CD14-positive monocyte (primary cell): ENCODE measurements at regions not wholly inside any gene's neighbourhood (a gene's known extent, or its start where the extent isn't known, plus 50 kb on each side); places are given as distances from the start of the nearest gene placed in this dataset.
A peak's percentile ranks its signal among the peaks of the same experiment; 100 is the strongest.

Experiments used
- DNase-seq, 3 donors: peaks; one replicate each; pipeline ENCODE4 v3.0.0-alpha.2; 2011 to 2022
- H2AFZ ChIP-seq: 2 replicates; pipeline ENCODE4 v1.6.0; 2012; ENCODE audit warnings: mild to moderate bottlenecking, low read depth, low read length, inconsistent platforms; ENCODE audit not compliant: insufficient read depth, poor library complexity, severe bottlenecking
- H3K27ac ChIP-seq, 2 donors: 1 replicate in 1 of 2; 2 replicates in 1 of 2; pipeline ENCODE4 v1.5.1; 2012 to 2013; ENCODE audit warnings: low read length in 2 of 2, control low read depth in 1 of 2, inconsistent platforms in 1 of 2, low read depth in 1 of 2, mild to moderate bottlenecking in 1 of 2
- H3K27me3 ChIP-seq, 2 donors: one replicate each; pipeline versions ENCODE4 v1.6.0 to v1.6.1; 2011 to 2013; ENCODE audit warnings: low read length in 2 of 2; ENCODE audit not compliant: control insufficient read depth in 2 of 2, insufficient read depth in 2 of 2
- H3K36me3 ChIP-seq, 2 donors: replicated peaks in 1 of 2; 1 replicate in 1 of 2; 2 replicates in 1 of 2; pipeline versions ENCODE4 v1.5.1 to v1.6.1; 2012 to 2013; ENCODE audit warnings: low read length in 2 of 2, control low read depth in 1 of 2, inconsistent platforms in 1 of 2, mild to moderate bottlenecking in 1 of 2; ENCODE audit not compliant: insufficient read depth in 2 of 2, control insufficient read depth in 1 of 2
- H3K4me1 ChIP-seq, 2 donors: 1 replicate in 1 of 2; 2 replicates in 1 of 2; pipeline versions ENCODE4 v1.5.1 to v1.6.1; 2012 to 2013; ENCODE audit warnings: low read length in 2 of 2, control low read depth in 1 of 2, inconsistent platforms in 1 of 2, mild to moderate bottlenecking in 1 of 2, moderate library complexity in 1 of 2; ENCODE audit not compliant: insufficient read depth in 2 of 2, control insufficient read depth in 1 of 2
- H3K4me2 ChIP-seq: replicated peaks from 2 replicates; pipeline ENCODE3; 2012; ENCODE audit warnings: low read length, moderate library complexity, mild to moderate bottlenecking; ENCODE audit not compliant: poor library complexity, severe bottlenecking; ENCODE audit errors: extremely low read depth
- H3K4me3 ChIP-seq, 3 experiments: fragments of 200-600 bp in 1 of 3; sonication (generic) in 1 of 3; replicated peaks in 1 of 3; 1 replicate in 2 of 3; 2 replicates in 1 of 3; pipeline ENCODE4 v1.5.1; 2011 to 2013; ENCODE audit warnings: low read length in 3 of 3, mild to moderate bottlenecking in 3 of 3, control low read depth in 2 of 3, low read depth in 2 of 3, inconsistent platforms in 1 of 3, moderate library complexity in 1 of 3
- H3K79me2 ChIP-seq: 2 replicates; pipeline ENCODE4 v1.6.0; 2012; ENCODE audit warnings: mild to moderate bottlenecking, control low read depth, inconsistent platforms, low read length, moderate library complexity; ENCODE audit not compliant: insufficient read depth
- H3K9ac ChIP-seq: 2 replicates; pipeline ENCODE4 v1.6.0; 2017; ENCODE audit warnings: low read length, mild to moderate bottlenecking; ENCODE audit not compliant: insufficient read depth, poor library complexity, severe bottlenecking
- H3K9me3 ChIP-seq, 2 donors: replicated peaks in 1 of 2; 1 replicate in 1 of 2; 2 replicates in 1 of 2; pipeline versions ENCODE4 v1.5.1 to v1.6.1; 2012 to 2013; ENCODE audit warnings: low read length in 2 of 2, control low read depth in 1 of 2; ENCODE audit not compliant: control insufficient read depth in 1 of 2, insufficient read depth in 1 of 2
- H4K20me1 ChIP-seq: 2 replicates; pipeline ENCODE4 v1.6.0; 2012; ENCODE audit warnings: mild to moderate bottlenecking, low read length, control low read depth, moderate library complexity; ENCODE audit not compliant: insufficient read depth
- H3K27ac Mint-ChIP-seq, 7 donors: one replicate each; pipeline ENCODE4 v1.8.0; 2020; ENCODE audit warnings: mild to moderate bottlenecking in 7 of 7, mixed read lengths in 7 of 7, moderate library complexity in 6 of 7, inconsistent platforms in 2 of 7
- H3K27me3 Mint-ChIP-seq, 3 donors: one replicate each; pipeline ENCODE4 v1.8.0; 2021 to 2022; ENCODE audit warnings: low read depth in 3 of 3, mild to moderate bottlenecking in 3 of 3, mixed read lengths in 3 of 3, moderate library complexity in 3 of 3, inconsistent platforms in 1 of 3
- H3K36me3 Mint-ChIP-seq, 2 donors: one replicate each; pipeline ENCODE4 v1.8.0; 2020; ENCODE audit warnings: mixed read lengths in 2 of 2, inconsistent platforms in 1 of 2, mild to moderate bottlenecking in 1 of 2
- H3K4me1 Mint-ChIP-seq: one replicate; pipeline ENCODE4 v1.8.0; 2020; ENCODE audit warnings: mild to moderate bottlenecking, mixed read lengths
- H3K4me3 Mint-ChIP-seq, 2 donors: one replicate each; pipeline ENCODE4 v1.8.0; 2020; ENCODE audit warnings: mild to moderate bottlenecking in 2 of 2, mixed read lengths in 2 of 2, moderate library complexity in 1 of 2
- H3K9me3 Mint-ChIP-seq, 7 donors: one replicate each; pipeline ENCODE4 v1.8.0; 2020 to 2022; ENCODE audit warnings: mixed read lengths in 7 of 7, mild to moderate bottlenecking in 6 of 7, moderate library complexity in 6 of 7, inconsistent platforms in 2 of 7
- CTCF ChIP-seq: fragments of 200-600 bp; IDR thresholded peaks from one replicate; pipeline ENCODE4 v1.8.0; 2022; ENCODE audit warnings: antibody characterized with exemption, mild to moderate bottlenecking
- WGBS: methylation state at CpG from one replicate; pipeline ENCODE4 v1.1.5; 2013; ENCODE audit warnings: missing lambda C conversion rate; ENCODE audit not compliant: insufficient coverage; 5-methylcytosine and 5-hydroxymethylcytosine counted together
- intact Hi-C, 2 donors: fragments of 100-400 bp; cut with micrococcal nuclease; formaldehyde crosslinking; loops; one replicate each; pipeline versions ENCODE4 v1.15.0 to v1.15.1; 2023

- no peaks in the 10 kb centered on the region for H4K20me1 ChIP-seq
- H3K4me1 ChIP-seq: no peaks in the 10 kb centered on the region
- 100% methylated on average over 6 of the region's 8 CpGs for WGBS
- intact Hi-C loops: no loop called here
- H3K4me1 Mint-ChIP-seq: peaks cover 19% of the 10 kb centered on the region
- H3K9me3 ChIP-seq: peaks cover 0 to 5% of the 10 kb centered on the region in 2 donors
- H3K36me3 Mint-ChIP-seq: no peaks in the 10 kb centered on the region
- peaks cover 0 to 7% (median 4%) of the 10 kb centered on the region in 3 donors for H3K27me3 Mint-ChIP-seq
- no peaks in the 10 kb centered on the region for H3K27me3 ChIP-seq
- no peak overlapping the region for H3K4me3 ChIP-seq
- H3K9me3 Mint-ChIP-seq: peaks cover 0 to 10% (median 2%) of the 10 kb centered on the region in 7 donors
- H3K36me3 ChIP-seq: no peaks in the 10 kb centered on the region
- H2AFZ ChIP-seq: no peak overlapping the region
- TF ChIP-seq CTCF: no peak
- no peak overlapping the region for H3K4me2 ChIP-seq
- H3K27ac ChIP-seq: no peak overlapping the region
- H3K79me2 ChIP-seq: no peaks in the 10 kb centered on the region
- DNase-seq: no peak
- no peak overlapping the region for H3K27ac Mint-ChIP-seq
- no peak overlapping the region for H3K4me3 Mint-ChIP-seq
- H3K9ac ChIP-seq: no peak overlapping the region
Measured at GRCh38 chr2:128494307-128494639, 175.6 kb upstream of the HS6ST1 start.

GRCh38 chr2:128494640-128495321 is 176.1 kb upstream of the HS6ST1 start:
- Mint-ChIP-seq H3K4me3 (no peak overlapping the region), H3K4me1 (peaks cover 14% of the 10 kb centered on the region), H3K27ac (peak overlapping the region in 1 of 7 donors; percentile 55), H3K27me3 (peaks cover 0 to 7% (median 5%) of the 10 kb centered on the region in 3 donors), H3K9me3 (peaks cover 0 to 10% (median 2%) of the 10 kb centered on the region in 7 donors), H3K36me3 (no peaks in the 10 kb centered on the region)
- H3K27me3 ChIP-seq: no peaks in the 10 kb centered on the region
- no peak overlapping the region for H3K4me2 ChIP-seq
- no peak overlapping the region for H3K4me3 ChIP-seq
- H3K36me3 ChIP-seq: no peaks in the 10 kb centered on the region
- no peak for DNase-seq
- no peak overlapping the region for H3K27ac ChIP-seq
- intact Hi-C loops: no loop called here
- TF ChIP-seq CTCF: no peak
- H3K4me1 ChIP-seq: no peaks in the 10 kb centered on the region
- H3K9ac ChIP-seq: no peak overlapping the region
- no peak overlapping the region for H2AFZ ChIP-seq
- H3K79me2 ChIP-seq: no peaks in the 10 kb centered on the region
- peaks cover 0 to 5% of the 10 kb centered on the region in 2 donors for H3K9me3 ChIP-seq
- no peaks in the 10 kb centered on the region for H4K20me1 ChIP-seq
- 86% methylated on average over 11 of the region's 13 CpGs for WGBS
